PC-3 (cell line): ENCODE measurements at regions not wholly inside any gene's neighbourhood (a gene's known extent, or its start where the extent isn't known, plus 50 kb on each side); places are given as distances from the start of the nearest gene placed in this dataset.

Experiments
- ATAC-seq: fragments of 200-7000 bp; cut with Tn5 transposase; 2 replicates; pipeline ENCODE4 v1.9.1; 2020; ENCODE audit warnings: mild to moderate bottlenecking, moderate library complexity
- BruUV-seq: library from RNA; stranded (reverse); fragments of 400-500 nt; replicated peaks from 2 replicates; lab custom pipeline; 2021; lab: Mats Ljungman, UMichigan
- CTCF ChIA-PET: fragments of 300-600 bp; sonication (Branson Sonifier 250); formaldehyde crosslinking; loops from one replicate; lab custom pipeline; 2022; ENCODE audit warnings: antibody characterized with exemption; lab: Charles Lee
- POLR2A ChIA-PET: fragments of 300-600 bp; sonication (Branson Sonifier 250); formaldehyde crosslinking; loops from one replicate; lab custom pipeline; 2022; ENCODE audit warnings: antibody characterized with exemption; ENCODE audit not compliant: unreplicated experiment; lab: Charles Lee
- DNase-seq: peaks from one replicate; pipeline ENCODE4 v3.0.0-alpha.2; 2015
- H2AFZ ChIP-seq: fragments of 300-600 bp; sonication (generic); 2 replicates; pipeline ENCODE4 v1.6.0; 2016; ENCODE audit warnings: antibody characterized with exemption, low read length
- H3F3A ChIP-seq: fragments of 300-600 bp; sonication (generic); one replicate; pipeline ENCODE4 v1.6.0; 2017; ENCODE audit warnings: antibody characterized with exemption, low read length, control low read depth, mild to moderate bottlenecking; ENCODE audit not compliant: unreplicated experiment
- H3K27ac ChIP-seq: fragments of 300-600 bp; sonication (generic); 2 replicates; pipeline ENCODE4 v1.5.1; 2016; ENCODE audit warnings: mild to moderate bottlenecking, low read length
- H3K27me3 ChIP-seq: fragments of 300-600 bp; sonication (generic); 2 replicates; pipeline ENCODE4 v1.6.1; 2016; ENCODE audit warnings: low read length, mixed read lengths
- H3K36me3 ChIP-seq: fragments of 300-600 bp; sonication (generic); 2 replicates; pipeline ENCODE4 v1.6.1; 2016; ENCODE audit warnings: low read depth, mixed run types, low read length, mixed read lengths
- H3K4me1 ChIP-seq: fragments of 300-600 bp; sonication (generic); 2 replicates; pipeline ENCODE4 v1.5.1; 2016; ENCODE audit warnings: low read length; ENCODE audit not compliant: insufficient read depth
- H3K4me2 ChIP-seq: fragments of 300-600 bp; sonication (generic); 2 replicates; pipeline ENCODE4 v1.6.0; 2016; ENCODE audit warnings: low read length
- H3K4me3 ChIP-seq: fragments of 300-600 bp; sonication (generic); 2 replicates; pipeline ENCODE4 v1.5.1; 2016; ENCODE audit warnings: mild to moderate bottlenecking, low read length, mixed read lengths
- H3K79me2 ChIP-seq: fragments of 300-600 bp; sonication (generic); 2 replicates; pipeline ENCODE4 v1.6.1; 2017; ENCODE audit warnings: low read length, mixed read lengths
- H3K9ac ChIP-seq: fragments of 300-600 bp; sonication (generic); 2 replicates; pipeline ENCODE4 v1.6.0; 2016; ENCODE audit warnings: mild to moderate bottlenecking, low read length
- H3K9me2 ChIP-seq: fragments of 300-600 bp; sonication (generic); replicated peaks from 2 replicates; pipeline ENCODE4 v1.6.1; 2016; ENCODE audit warnings: mixed run types, low read length, mixed read lengths
- H3K9me3 ChIP-seq: fragments of 300-600 bp; sonication (generic); 2 replicates; pipeline ENCODE4 v1.6.1; 2016; ENCODE audit warnings: low read length, mixed read lengths
- H4K20me1 ChIP-seq: fragments of 300-600 bp; sonication (generic); 2 replicates; pipeline ENCODE4 v1.6.1; 2016; ENCODE audit warnings: low read length, mixed read lengths
- EZH2 ChIP-seq: fragments of 300-600 bp; sonication (generic); IDR thresholded peaks from one replicate; pipeline ENCODE4 v1.6.1; 2017; ENCODE audit warnings: antibody characterized with exemption, mild to moderate bottlenecking, low read length; ENCODE audit not compliant: unreplicated experiment
- EZH2phosphoT487 ChIP-seq: fragments of 300-600 bp; sonication (generic); IDR thresholded peaks from 2 replicates; pipeline ENCODE4 v1.6.1; 2018; ENCODE audit warnings: mild to moderate bottlenecking, antibody characterized with exemption, low read length, borderline replicate concordance
- intact Hi-C: fragments of 100-400 bp; cut with micrococcal nuclease; formaldehyde crosslinking; loops from 2 replicates; pipeline ENCODE4 v1.9.0; 2023
- TF ChIP-seq, protein P1 (sequence below): fragments of 300-600 bp; sonication (generic); conservative IDR thresholded peaks from 2 replicates; pipeline ENCODE4 v1.5.1; 2017; ENCODE audit warnings: antibody characterized with exemption, low read depth, mild to moderate bottlenecking, low read length

GRCh38 chr22:44385781-44386180 is 73.0 kb upstream of the SHISAL1 start:
- no peaks in the 10 kb centered on the region for H3K27me3 ChIP-seq
- H3F3A ChIP-seq, result no peaks in the 10 kb centered on the region
- no peaks in the 10 kb centered on the region for H4K20me1 ChIP-seq
- no TSS peak for BruUV-seq
- H3K4me3 ChIP-seq, result no peak overlapping the region
- ChIA-PET POLR2A (no interaction called here), CTCF (no interaction called here)
- no peak overlapping the region for H3K27ac ChIP-seq
- no peak overlapping the region for H3K9ac ChIP-seq
- no peaks in the 10 kb centered on the region for H3K9me3 ChIP-seq
- intact Hi-C loops, result no loop called here
- H2AFZ ChIP-seq, result no peak overlapping the region
- ATAC-seq (no peak), DNase-seq (no peak)
- H3K9me2 ChIP-seq, result no peaks in the 10 kb centered on the region
- no peaks in the 10 kb centered on the region for H3K79me2 ChIP-seq
- no peaks in the 10 kb centered on the region for H3K4me1 ChIP-seq
- no peaks in the 10 kb centered on the region for H3K36me3 ChIP-seq
- TF ChIP-seq, protein P1, sequence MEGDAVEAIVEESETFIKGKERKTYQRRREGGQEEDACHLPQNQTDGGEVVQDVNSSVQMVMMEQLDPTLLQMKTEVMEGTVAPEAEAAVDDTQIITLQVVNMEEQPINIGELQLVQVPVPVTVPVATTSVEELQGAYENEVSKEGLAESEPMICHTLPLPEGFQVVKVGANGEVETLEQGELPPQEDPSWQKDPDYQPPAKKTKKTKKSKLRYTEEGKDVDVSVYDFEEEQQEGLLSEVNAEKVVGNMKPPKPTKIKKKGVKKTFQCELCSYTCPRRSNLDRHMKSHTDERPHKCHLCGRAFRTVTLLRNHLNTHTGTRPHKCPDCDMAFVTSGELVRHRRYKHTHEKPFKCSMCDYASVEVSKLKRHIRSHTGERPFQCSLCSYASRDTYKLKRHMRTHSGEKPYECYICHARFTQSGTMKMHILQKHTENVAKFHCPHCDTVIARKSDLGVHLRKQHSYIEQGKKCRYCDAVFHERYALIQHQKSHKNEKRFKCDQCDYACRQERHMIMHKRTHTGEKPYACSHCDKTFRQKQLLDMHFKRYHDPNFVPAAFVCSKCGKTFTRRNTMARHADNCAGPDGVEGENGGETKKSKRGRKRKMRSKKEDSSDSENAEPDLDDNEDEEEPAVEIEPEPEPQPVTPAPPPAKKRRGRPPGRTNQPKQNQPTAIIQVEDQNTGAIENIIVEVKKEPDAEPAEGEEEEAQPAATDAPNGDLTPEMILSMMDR, result no peak
- TF ChIP-seq EZH2phosphoT487, result no peak
- no peak overlapping the region for H3K4me2 ChIP-seq

DNA sequence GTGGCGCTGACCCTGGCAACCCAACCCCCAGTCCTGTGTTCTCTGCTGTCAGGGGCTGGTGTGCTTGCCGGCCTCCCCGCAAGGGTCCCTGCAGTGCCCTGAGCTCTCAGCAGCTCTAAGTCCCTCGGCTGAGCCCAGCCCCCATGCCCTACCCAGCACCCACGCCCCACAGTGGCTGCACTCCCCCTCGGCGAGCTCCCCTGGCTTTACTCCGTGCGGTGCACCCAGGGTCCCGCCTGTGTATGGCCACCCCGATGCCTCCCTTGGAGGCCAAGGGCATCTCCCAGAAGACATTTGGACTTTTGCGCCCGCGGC is 72.5 kb upstream of the SHISAL1 start:
- Histone ChIP-seq H3K4me1 (no peaks in the 10 kb centered on the region), H3K9ac (no peak overlapping the region), H3K27ac (no peak overlapping the region), H3K4me2 (no peak overlapping the region), H3K9me3 (no peaks in the 10 kb centered on the region), H3K4me3 (no peak overlapping the region), H3F3A (no peaks in the 10 kb centered on the region), H2AFZ (no peak overlapping the region), H4K20me1 (no peaks in the 10 kb centered on the region), H3K27me3 (no peaks in the 10 kb centered on the region), H3K36me3 (no peaks in the 10 kb centered on the region), H3K9me2 (no peaks in the 10 kb centered on the region), H3K79me2 (no peaks in the 10 kb centered on the region)
- ATAC-seq, result no peak
- ChIA-PET POLR2A (no interaction called here), CTCF (no interaction called here)
- TF ChIP-seq, protein P1, result no peak
- TF ChIP-seq EZH2phosphoT487 (no peak), EZH2 (no peak)
- no TSS peak for BruUV-seq
- no peak for DNase-seq
- intact Hi-C loops, result no loop called here

DNA sequence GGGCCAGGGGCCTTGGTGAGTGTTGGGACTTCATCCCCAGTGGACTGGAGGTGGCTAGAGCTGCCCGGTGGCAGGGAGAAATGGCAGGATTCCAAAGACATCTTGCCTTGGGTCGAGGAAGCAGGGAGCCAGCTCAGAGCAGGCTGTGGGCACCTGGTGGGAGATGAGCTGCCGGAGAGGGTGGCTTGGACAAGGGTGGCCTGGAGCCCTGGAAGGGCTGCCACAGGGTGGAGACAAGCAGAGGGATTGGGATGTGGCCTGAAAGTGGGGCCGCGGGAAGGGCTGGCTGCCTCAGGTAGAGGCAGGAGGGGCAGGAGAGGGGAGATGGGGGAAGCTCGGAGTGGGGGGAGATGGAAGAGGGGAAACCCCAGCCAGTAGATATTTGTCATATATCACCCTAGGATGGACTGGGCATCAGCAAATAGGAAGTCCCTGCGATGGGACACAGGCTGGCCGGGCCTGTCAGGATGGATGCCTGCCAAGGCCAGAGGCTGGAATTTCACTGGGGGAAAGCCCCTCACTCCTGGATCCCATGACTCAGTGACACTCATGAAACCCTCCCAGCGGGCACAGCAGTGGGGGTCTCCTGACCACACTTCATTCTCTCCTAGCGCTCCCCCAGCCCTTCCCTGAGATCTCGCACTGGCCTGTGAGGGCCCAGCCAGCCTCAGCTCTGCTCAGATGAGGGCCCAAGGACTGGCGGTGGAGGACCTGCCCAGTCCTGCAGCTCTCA is 72.0 kb upstream of the SHISAL1 start:
- Histone ChIP-seq H3K4me1 (no peaks in the 10 kb centered on the region), H3K9me2 (no peaks in the 10 kb centered on the region), H4K20me1 (no peaks in the 10 kb centered on the region), H2AFZ (no peak overlapping the region), H3K4me3 (no peak overlapping the region), H3K27ac (no peak overlapping the region), H3K27me3 (no peaks in the 10 kb centered on the region), H3F3A (no peaks in the 10 kb centered on the region), H3K9me3 (no peaks in the 10 kb centered on the region), H3K36me3 (no peaks in the 10 kb centered on the region), H3K79me2 (no peaks in the 10 kb centered on the region), H3K9ac (no peak overlapping the region), H3K4me2 (no peak overlapping the region)
- no TSS peak for BruUV-seq
- ChIA-PET POLR2A (no interaction called here), CTCF (no interaction called here)
- ATAC-seq (no peak), DNase-seq (no peak)
- TF ChIP-seq EZH2, result no peak
- TF ChIP-seq, protein P1, result no peak
- no peak for TF ChIP-seq EZH2phosphoT487
- intact Hi-C loops, result no loop called here
